HepG2 (cell line): ENCODE measurements at regions not wholly inside any gene's neighbourhood (a gene's known extent, or its start where the extent isn't known, plus 50 kb on each side); places are given as distances from the start of the nearest gene placed in this dataset.

Experiments
- EZH2 ChIP-seq: conservative IDR thresholded peaks from 2 replicates; pipeline ENCODE4 v1.6.1; 2012; ENCODE audit warnings: mild to moderate bottlenecking, low read depth, low read length, moderate library complexity
- FOSL1 ChIP-seq: sonication (generic); formaldehyde crosslinking; IDR thresholded peaks from 2 replicates; pipeline ENCODE4 v1.9.0; 2021; ENCODE audit warnings: missing genetic modification reagents, borderline replicate concordance
- POLR2A ChIP-seq, 2 experiments: IDR thresholded peaks; 2 replicates each; pipeline ENCODE4 v1.6.1; 2011; ENCODE audit warnings: low read depth in 2 of 2, low read length in 2 of 2, mild to moderate bottlenecking in 1 of 2, moderate library complexity in 1 of 2; ENCODE audit not compliant: insufficient read depth in 1 of 2
- SCMH1 ChIP-seq: sonication (generic); formaldehyde crosslinking; IDR thresholded peaks from 2 replicates; pipeline ENCODE4 v1.9.0; 2021; ENCODE audit warnings: missing genetic modification reagents, mild to moderate bottlenecking, borderline replicate concordance
- TAF1 ChIP-seq: sonication (generic); formaldehyde crosslinking; IDR thresholded peaks from 2 replicates; pipeline ENCODE4 v1.4.0; 2020; ENCODE audit warnings: missing genetic modification reagents
- ZNF138 ChIP-seq: sonication (generic); formaldehyde crosslinking; IDR thresholded peaks from 2 replicates; pipeline ENCODE4 v1.5.0; 2020; ENCODE audit warnings: mild to moderate bottlenecking, low read depth, missing genetic modification reagents

GRCh38 chr13:20326276-20326675 lies 94.2 kb upstream of the GJB6 start:
- no peak for TF ChIP-seq EZH2
- no peak for TF ChIP-seq POLR2A (IDR thresholded peaks at IDR 0.05; ENCODE audit: insufficient read depth in 1 of 2, low read depth in 2 of 2, low read length in 2 of 2)
- TF ChIP-seq TAF1, result no peak
- no peak for TF ChIP-seq SCMH1 (CRISPR knock-in tag)
- TF ChIP-seq ZNF138 (CRISPR knock-in tag), result no peak
- TF ChIP-seq FOSL1, result no peak
